GM18873 (cell line): ENCODE measurements at regions not wholly inside any gene's neighbourhood (a gene's known extent, or its start where the extent isn't known, plus 50 kb on each side); places are given as distances from the start of the nearest gene placed in this dataset.

Experiments used
- ATAC-seq: cut with Tn5 transposase; IDR thresholded peaks from one replicate; pipeline ENCODE4 v1.9.1; 2021; ENCODE audit warnings: mild to moderate bottlenecking, moderate library complexity, moderate number of reproducible peaks; ENCODE audit not compliant: unreplicated experiment, low FRiP score

DNA sequence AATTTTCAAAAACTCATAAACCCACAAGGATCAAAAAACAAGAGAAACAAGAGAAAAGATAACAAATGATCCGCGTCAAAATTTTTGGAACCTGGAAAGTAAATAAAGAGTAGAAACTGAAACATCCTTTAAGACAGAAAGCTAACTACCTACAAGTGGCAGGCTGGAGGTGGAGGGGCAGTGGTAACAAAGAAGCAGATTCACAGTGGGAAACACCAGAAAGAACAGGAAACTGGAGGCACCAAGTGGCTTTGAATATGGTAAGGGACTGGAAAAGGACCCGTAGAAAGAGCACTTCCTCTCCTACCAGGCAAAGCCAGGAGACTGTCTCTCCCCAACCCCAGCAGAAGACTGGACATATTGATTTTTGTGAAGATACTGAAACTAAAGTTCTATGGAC, 100.6 kb upstream of the TARS1 start:
- no peak for ATAC-seq

- ATAC-seq = no peak
Observed at GRCh38 chr5:33341351-33341750, 99.4 kb upstream of the TARS1 start.

DNA sequence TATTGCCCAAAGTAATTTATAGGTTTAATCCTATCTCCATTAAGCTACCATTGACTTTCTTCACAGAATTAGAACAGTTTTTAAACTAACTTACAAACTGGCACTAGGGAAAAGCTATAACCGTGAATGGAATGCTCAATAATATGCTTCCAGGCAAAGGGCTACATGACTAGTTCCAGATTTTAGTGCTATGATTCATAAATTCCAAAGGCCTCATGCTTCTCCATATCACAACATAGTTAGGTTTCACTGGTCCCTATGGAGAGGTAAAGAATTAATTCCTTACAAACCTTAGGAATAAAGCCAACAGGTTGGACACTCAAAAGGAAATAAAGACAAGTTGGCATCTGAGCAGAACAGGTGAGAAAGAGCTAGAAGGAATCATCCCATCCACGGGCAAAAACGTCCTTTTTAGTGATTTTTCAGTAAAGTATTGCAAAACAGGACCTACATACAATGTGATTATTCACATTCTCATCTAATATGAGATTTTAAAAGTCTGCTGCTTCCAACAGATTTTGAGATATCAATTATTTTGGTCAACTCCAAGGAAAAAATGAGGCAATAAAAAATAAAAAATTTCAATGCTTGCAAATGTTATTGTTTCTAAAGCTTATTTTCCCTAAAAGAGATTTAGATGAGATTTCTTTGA, 97.0 kb upstream of the TARS1 start:
- ATAC-seq = no peak

DNA sequence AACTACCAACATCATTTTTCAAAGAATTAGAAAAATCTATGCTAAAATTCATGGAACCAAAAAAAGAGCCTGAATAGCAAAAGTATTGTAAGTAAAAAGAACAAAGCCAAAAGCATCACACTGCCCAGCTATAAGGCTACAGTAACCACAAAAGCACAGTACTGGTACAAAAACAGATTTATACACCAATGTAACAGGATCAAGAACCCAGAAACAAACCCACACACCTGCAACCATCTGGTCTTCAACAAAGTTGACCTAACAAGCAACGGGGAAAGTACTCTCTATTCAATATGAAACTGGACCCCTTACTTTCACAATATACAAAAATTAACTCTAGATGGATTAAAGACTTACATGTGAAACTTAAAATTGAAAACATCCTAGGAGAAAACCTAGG, 94.2 kb upstream of the TARS1 start:
- ATAC-seq = no peak

DNA sequence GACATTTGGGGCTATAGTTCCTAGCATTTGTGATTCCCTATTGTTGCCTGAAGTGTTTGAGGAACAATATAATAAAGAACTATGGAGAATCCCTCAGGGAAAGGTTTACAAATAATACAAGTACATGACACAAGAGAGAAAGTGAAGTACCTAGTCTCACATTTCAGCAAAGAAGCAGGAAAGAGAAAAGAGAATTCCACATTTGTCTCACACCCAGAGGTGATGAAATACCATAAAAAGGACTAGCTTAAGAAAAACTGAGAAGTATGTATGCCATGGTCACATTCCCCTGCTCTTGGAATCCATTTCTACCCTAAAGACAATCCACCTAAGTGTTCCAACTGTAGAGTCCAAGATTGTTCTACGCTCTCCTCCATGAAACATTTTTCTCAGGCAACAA, 79.0 kb upstream of the TARS1 start:
- ATAC-seq = no peak

DNA sequence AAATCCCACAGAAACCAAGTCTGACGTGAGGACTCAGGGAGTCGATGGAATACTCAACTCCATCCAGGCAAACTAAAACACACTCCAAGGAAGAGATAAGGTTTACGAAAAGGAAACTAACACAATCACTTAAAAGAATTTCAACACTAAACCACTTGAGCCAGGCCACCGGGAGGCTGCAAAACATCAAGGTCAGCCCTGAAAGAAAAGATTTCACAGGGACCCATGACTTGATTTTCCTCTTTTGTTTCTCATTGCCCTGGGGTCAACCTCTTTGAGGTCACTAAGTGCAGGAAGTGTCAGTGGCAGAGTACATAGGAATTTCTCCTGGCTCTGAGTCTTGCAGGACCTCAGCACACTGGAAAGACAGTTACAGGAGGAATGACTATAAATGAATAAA, 77.8 kb upstream of the TARS1 start:
- no peak for ATAC-seq

- no peak for ATAC-seq
Observed at GRCh38 chr5:33363537-33363936, 77.2 kb upstream of the TARS1 start.

GRCh38 chr5:33364406-33364805, 76.4 kb upstream of the TARS1 start:
- no peak for ATAC-seq

DNA sequence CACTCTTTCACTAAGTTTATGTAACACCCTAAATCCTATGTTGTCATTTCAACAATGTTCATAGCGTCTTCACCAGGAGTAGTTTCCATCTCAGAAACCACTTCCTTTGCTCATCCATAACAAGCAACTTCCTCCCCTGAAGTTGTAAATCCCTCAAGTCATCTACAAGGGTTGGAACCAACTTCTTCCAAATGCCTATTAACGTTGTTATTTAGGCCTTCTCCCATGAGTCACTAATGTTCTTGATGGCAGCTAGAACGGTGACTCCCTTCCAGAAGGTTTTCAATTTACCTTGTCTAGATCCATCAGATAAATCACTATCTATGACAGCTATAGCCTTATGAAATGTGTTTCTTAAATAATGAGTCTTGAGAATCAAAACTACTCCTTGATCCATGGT, 73.3 kb upstream of the TARS1 start:
- no peak for ATAC-seq

GRCh38 chr5:33369485-33370465, 71.0 kb upstream of the TARS1 start:
- ATAC-seq = no peak

GRCh38 chr5:33370466-33370859, 70.3 kb upstream of the TARS1 start:
- ATAC-seq = no peak

- ATAC-seq = no peak
Observed at GRCh38 chr5:33371660-33372059, 69.1 kb upstream of the TARS1 start.

DNA sequence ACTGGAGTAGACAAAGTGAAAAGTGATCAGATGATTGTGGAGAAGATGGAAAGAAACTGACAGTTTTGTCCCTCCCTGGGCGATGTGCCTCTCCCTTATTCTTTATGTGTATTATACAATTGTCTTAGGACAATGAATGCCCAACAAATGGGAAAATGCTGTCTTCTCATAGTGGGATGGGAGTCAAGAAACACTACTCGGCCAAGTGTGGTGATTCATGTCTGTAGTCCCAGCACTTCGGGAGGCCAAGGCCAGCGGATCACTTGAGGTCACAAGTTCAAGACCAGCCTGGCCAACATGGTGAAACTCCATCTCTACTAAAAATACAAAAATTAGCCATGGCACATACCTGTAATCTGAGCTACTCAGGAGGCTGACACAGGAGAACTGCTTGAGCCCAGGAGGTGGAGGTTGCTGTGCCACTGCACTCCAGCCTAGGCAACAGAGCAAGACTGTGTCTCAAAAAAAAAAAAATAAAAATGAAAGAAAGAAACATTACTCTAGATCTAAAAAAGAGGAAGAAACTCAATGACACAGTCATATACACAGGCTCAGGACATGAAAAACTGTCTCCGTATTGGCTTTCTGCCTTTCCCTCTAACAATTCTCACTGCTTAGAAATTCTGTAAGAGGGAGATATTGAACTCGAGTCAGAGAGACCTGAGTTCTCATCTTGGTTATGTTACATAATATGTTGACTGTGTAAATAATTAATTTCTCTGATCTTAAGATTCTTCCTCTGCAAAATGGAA, 67.9 kb upstream of the TARS1 start:
- no peak for ATAC-seq

DNA sequence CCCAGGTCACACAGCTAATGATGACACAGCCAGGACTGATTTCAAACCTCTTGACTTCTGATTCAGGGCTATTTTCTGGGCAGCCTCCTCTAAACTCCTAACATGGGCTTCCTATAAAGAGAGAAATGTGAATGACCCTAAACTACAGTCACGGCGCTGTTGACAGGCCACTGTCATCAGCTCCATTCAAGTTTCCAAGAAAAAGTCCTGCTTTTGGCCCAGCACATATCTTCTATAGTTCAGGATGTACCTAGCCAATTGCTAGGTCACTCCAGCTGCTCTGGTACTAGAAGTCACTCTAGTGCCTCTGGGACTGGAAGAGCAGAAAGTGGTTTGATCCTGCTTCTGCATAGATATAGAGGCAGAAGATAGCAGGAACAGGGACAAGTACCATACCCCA, 64.9 kb upstream of the TARS1 start:
- ATAC-seq = no peak

DNA sequence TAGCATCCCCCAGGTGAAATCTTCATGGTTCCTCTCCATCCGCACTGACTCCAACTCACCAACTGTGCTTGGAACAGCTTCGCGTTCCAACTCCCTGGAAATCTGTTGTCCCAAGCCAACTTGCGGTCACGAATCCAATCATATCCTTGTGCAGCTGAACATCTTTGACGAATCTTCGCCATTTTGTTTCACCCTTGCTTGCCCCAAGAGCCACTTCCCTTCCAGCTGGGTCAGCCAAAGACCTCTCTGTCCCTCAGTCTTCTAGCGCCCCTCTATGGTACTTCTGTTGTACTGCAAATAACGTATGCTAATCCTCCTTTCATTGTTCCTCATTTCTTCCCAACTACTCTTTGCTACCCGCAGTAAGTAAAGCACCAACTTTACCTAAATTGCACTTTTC, 61.0 kb upstream of the TARS1 start:
- no peak for ATAC-seq

GRCh38 chr5:33381243-33381642, 59.5 kb upstream of the TARS1 start:
- no peak for ATAC-seq
